GM12875 (cell line): ENCODE measurements at regions not wholly inside any gene's neighbourhood (a gene's known extent, or its start where the extent isn't known, plus 50 kb on each side); places are given as distances from the start of the nearest gene placed in this dataset.
"Not testable (repeated sequence)": the region's sequence is repeated elsewhere in the genome, so short reads cannot be mapped to it uniquely, and the experiment has no call there.

ENCODE experiments used
- H3K4me3 ChIP-seq: one replicate; pipeline ENCODE4 v1.5.1; 2011; ENCODE audit warnings: low read depth, low read length, control low read depth
- TF ChIP-seq, protein P1 (sequence below): IDR thresholded peaks from 2 replicates; pipeline ENCODE4 v1.5.1; 2011; ENCODE audit warnings: low read depth, mild to moderate bottlenecking, control low read depth, inconsistent platforms, low read length, moderate library complexity, borderline replicate concordance; ENCODE audit not compliant: insufficient read depth

DNA sequence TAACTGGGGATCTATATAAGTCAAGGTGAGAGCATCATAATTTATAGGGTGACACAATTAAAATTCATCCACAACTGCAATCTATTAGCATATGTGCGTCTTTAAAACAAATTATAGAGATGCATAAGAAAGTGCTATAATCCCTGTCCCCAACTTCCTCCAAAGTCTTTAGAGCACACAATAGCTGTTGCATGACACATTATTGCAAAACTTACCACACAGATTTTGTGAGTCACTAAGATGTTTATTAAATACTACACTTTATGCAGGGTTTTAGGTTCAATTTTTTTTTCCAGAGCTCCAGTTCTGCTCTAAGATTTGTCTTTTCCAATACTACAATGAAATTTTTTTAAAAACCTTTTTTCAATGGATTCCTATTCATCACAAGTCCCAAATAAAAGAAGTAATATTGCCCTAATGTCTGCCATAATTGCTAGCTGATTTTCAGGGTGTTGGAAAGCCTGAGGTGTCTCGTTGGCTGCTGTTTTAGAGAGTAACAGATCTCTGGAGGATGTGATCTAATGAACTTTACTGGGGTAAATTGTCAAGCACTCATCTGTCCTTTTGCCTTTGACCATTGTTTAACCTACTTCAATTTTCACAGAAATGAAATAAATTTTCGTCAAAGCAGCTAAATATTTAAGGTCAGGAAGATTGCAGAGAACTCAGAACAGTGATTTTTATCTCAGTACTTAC, 250.5 kb upstream of the NETO1 start:
- H3K4me3 ChIP-seq, result no peak overlapping the region
- TF ChIP-seq, protein P1, sequence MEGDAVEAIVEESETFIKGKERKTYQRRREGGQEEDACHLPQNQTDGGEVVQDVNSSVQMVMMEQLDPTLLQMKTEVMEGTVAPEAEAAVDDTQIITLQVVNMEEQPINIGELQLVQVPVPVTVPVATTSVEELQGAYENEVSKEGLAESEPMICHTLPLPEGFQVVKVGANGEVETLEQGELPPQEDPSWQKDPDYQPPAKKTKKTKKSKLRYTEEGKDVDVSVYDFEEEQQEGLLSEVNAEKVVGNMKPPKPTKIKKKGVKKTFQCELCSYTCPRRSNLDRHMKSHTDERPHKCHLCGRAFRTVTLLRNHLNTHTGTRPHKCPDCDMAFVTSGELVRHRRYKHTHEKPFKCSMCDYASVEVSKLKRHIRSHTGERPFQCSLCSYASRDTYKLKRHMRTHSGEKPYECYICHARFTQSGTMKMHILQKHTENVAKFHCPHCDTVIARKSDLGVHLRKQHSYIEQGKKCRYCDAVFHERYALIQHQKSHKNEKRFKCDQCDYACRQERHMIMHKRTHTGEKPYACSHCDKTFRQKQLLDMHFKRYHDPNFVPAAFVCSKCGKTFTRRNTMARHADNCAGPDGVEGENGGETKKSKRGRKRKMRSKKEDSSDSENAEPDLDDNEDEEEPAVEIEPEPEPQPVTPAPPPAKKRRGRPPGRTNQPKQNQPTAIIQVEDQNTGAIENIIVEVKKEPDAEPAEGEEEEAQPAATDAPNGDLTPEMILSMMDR, result no peak

DNA sequence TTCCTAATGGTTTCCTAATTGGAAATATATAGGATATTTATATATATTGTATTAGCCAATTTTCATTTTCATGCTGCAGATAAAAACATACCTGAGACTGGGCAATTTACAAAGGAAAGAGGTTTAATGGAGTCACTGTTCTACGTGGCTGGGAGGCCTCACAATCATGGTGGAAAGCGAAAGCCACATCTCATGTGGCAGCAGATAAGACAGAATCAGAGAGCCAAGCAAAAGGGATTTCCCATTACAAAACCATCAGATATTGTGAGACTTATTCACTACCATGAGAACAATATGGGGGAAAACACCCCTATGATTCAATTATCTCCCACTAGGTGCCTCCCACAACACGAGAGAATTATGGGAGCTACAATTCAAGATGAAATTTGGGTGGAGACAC, 242.5 kb upstream of the NETO1 start:
- TF ChIP-seq, protein P1, result no peak
- no peak overlapping the region for H3K4me3 ChIP-seq

DNA sequence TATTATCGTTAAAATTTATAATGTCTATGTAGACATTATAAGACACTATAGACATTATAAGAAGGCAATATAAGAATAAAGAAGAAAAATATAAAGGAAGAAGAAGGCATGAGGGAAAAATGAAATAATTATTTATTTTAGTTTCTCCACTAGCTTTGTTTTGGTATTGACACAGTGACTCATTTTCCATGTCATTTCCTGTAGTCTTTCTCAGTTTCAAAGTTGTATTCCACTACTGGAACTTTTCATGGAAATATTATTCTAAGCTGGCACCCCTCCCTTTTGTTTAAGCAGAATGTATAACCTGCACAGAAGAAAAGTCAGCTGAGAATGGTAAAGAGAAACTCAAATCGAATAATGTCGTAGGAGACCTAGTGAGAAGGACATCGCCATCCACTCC, 234.2 kb upstream of the NETO1 start:
- H3K4me3 ChIP-seq, result no peak overlapping the region
- TF ChIP-seq, protein P1, result no peak

DNA sequence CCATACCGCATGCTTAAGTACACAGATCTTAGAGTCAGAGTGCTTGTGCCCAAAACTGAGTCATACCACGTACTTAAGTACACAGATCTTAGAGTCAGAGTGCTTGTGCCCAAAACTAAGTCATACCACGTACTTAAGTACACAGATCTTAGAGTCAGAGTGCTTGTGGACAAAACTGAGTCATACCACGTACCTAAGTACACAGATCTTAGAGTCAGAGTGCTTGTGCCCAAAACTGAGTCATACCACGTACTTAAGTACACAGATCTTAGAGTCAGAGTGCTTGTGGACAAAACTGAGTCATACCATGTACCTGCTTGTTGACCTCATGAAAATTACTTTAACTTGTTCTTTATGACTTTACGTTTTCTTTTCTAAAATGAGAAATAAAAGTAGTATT, 233.7 kb upstream of the NETO1 start:
- not testable (repeated sequence) for H3K4me3 ChIP-seq

DNA sequence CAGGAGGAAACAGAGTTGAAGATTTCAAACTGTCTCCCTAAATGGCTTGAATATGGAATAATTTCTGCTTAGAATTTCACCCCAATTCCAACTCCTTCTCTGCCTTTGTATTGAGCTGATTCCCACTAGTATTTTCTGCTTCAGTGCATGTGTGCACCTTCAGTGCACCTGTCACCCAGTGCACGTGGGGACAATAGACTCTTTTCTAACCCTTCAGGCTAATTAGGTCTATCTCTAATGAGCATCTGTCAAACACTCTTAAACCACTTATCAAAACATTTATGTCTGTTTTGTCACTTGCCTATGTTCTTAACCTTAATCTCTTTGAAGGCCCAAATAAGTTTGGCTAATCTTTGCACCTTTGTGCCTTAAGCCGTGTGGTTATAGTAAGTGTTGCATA, 232.0 kb upstream of the NETO1 start:
- no peak overlapping the region for H3K4me3 ChIP-seq
- TF ChIP-seq, protein P1, result no peak

DNA sequence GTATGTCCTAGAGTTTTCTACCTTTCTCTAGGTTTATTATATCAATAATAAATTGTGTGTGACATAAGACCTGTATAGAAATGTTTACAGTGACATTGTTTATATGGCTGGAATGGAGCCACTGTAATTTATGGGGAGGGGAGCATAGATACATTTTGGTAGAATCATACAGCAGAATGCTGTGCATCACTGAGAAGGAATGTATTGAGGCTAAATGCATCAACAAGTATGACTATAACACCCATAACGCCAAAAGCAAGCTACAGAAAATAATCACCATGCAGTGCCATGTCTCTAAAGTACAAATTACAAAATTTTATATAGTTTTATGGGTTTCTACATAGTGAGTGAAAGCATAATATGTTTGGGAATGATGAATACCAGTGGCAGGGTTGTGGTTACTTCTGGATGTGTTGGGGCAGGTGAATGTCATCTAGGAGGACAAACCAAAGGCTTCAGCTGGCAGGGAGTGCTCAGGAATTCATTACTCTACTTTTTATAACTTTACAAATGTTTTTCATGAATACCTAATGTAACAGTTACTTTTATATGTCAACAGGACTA, 226.0 kb upstream of the NETO1 start:
- TF ChIP-seq, protein P1, result no peak
- H3K4me3 ChIP-seq, result no peak overlapping the region

DNA sequence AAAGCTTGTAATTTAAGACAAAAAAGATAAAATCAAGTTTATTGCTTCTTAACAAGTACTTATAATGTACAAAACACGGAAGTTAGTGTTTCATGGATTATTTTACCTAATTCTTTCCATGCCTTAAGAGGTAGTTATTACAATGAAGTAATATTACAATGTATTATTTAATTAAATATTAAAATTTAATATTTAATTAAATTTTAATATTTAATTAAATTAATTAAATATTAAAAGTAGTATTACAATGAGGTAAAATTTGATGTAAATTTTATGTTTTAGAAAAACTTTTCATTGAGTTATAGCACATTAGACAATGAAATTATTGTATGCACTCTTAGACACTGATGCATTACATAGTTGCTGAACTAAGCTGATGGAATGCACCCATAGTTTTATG, 220.7 kb upstream of the NETO1 start:
- TF ChIP-seq, protein P1, result no peak
- H3K4me3 ChIP-seq, result no peak overlapping the region
